Nephron (organoid): ENCODE measurements at regions not wholly inside any gene's neighbourhood (a gene's known extent, or its start where the extent isn't known, plus 50 kb on each side); places are given as distances from the start of the nearest gene placed in this dataset.
"Not testable (repeated sequence)": the region's sequence is repeated elsewhere in the genome, so short reads cannot be mapped to it uniquely, and the experiment has no call there.

Experiments used
- H3K27ac Mint-ChIP-seq, 3 experiments: 2 replicates each; pipeline ENCODE4 v1.8.0; 2020; ENCODE audit warnings: mixed read lengths in 3 of 3, mild to moderate bottlenecking in 2 of 3, moderate library complexity in 1 of 3
- H3K27me3 Mint-ChIP-seq: 2 replicates; pipeline ENCODE4 v1.8.0; 2021; ENCODE audit warnings: low read depth, mild to moderate bottlenecking, moderate library complexity, mixed read lengths
- H3K36me3 Mint-ChIP-seq: 2 replicates; pipeline ENCODE4 v1.8.0; 2020; ENCODE audit warnings: low read depth, mixed read lengths
- H3K4me1 Mint-ChIP-seq: 2 replicates; pipeline ENCODE4 v1.8.0; 2020; ENCODE audit warnings: mixed read lengths
- H3K4me3 Mint-ChIP-seq, 3 experiments: 2 replicates each; pipeline ENCODE4 v1.8.0; 2020; ENCODE audit warnings: mild to moderate bottlenecking in 3 of 3, mixed read lengths in 3 of 3, moderate library complexity in 2 of 3
- H3K9me3 Mint-ChIP-seq: 2 replicates; pipeline ENCODE4 v1.8.0; 2020; ENCODE audit warnings: mixed read lengths
- CTCF ChIP-seq, 3 experiments: fragments of 200-600 bp; sonication (generic); IDR thresholded peaks; one replicate each; pipeline ENCODE4 v1.5.0; 2021; ENCODE audit warnings: antibody characterized with exemption in 3 of 3; ENCODE audit not compliant: unreplicated experiment in 3 of 3

DNA sequence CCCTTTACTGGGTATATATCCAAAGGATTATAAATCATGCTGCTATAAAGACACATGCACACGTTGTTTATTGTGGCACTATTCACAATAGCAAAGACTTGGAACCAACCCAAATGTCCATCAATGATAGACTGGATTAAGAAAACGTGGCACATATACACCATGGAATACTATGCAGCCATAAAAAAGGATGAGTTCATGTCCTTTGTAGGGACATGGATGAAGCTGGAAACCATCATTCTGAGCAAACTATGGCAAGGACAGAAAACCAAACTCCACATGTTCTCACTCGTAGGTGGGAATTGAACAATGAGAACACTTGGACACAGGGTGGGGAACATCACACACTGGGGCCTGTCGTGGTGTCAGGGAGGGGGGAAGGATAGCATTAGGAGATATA is 59.2 kb downstream of the CXorf49B start:
- not testable (repeated sequence) for H3K4me3 Mint-ChIP-seq, H3K27ac Mint-ChIP-seq, H3K27me3 Mint-ChIP-seq, H3K4me1 Mint-ChIP-seq, H3K36me3 Mint-ChIP-seq
- H3K9me3 Mint-ChIP-seq = peaks cover 29% of the 10 kb centered on the region

DNA sequence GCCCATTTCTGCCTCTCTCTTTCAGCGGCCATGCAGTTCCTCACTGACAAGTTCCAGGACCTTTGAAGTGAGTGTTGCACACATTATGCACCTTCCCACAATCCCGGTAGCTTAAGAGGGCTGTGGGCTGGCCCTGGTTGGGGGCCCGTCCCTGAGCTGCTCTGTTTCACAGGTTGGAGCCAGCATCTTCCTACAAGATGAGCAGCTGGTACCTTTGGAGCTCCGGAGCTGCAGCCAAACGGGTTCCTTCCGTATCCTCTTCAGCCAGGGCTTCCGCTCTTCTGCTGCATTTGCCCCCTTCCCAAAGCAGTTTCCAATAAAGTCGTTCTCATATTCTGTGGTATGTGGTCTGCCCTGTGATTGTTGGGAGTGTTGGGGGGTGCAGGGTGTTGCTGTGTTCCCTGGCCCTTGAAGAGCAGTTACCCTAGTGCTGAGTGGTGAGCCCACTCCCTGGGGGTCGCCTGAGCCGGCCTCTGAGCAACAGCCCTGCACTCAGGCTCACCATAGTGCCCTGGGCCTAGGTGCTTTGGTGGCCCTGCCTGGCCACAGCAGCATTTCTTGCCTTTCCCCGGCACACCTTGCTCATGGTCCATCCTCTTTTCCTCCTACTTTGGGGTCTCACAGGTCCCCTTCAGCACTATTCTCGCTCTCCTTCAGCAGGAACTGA is 60.4 kb downstream of the CXorf49B start:
- Mint-ChIP-seq H3K36me3 (no peaks in the 10 kb centered on the region), H3K4me1 (no peaks in the 10 kb centered on the region), H3K4me3 (no peak overlapping the region), H3K27ac (no peak overlapping the region), H3K27me3 (peaks cover 7% of the 10 kb centered on the region), H3K9me3 (peaks cover 22% of the 10 kb centered on the region)
- TF ChIP-seq CTCF (IDR thresholded peaks at IDR 0.05; ENCODE audit: unreplicated experiment in 3 of 3) = no peak

- no peaks in the 10 kb centered on the region for H3K36me3 Mint-ChIP-seq
- peaks cover 33% of the 10 kb centered on the region for H3K9me3 Mint-ChIP-seq
- no peak overlapping the region for H3K4me3 Mint-ChIP-seq
- no peak for TF ChIP-seq CTCF (IDR thresholded peaks at IDR 0.05; ENCODE audit: unreplicated experiment in 3 of 3)
- peaks cover 4% of the 10 kb centered on the region for H3K4me1 Mint-ChIP-seq
- no peak overlapping the region for H3K27ac Mint-ChIP-seq
- H3K27me3 Mint-ChIP-seq = peaks cover 7% of the 10 kb centered on the region
Observed at GRCh38 chrX:71828086-71828485, 64.9 kb downstream of the CXorf49B start.

DNA sequence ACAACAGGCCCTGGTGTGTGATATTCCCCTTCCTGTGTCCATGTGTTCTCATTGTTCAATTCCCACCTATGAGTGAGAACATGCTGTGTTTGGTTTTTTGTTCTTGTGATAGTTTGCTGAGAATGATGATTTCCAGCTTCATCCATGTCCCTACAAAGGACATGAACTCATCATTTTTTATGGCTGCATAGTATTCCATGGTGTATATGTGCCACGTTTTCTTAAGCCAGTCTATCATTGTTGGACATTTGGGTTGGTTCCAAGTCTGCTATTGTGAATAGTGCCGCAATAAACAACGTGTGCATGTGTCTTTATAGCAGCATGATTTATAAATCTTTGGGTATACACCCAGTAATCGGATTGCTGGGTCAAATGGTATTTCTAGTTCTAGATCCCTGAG is 72.6 kb upstream of the NHSL2 start:
- H3K27ac Mint-ChIP-seq, H3K36me3 Mint-ChIP-seq, H3K4me1 Mint-ChIP-seq, H3K4me3 Mint-ChIP-seq, H3K27me3 Mint-ChIP-seq: not testable (repeated sequence)
- H3K9me3 Mint-ChIP-seq = peaks cover 28% of the 10 kb centered on the region

DNA sequence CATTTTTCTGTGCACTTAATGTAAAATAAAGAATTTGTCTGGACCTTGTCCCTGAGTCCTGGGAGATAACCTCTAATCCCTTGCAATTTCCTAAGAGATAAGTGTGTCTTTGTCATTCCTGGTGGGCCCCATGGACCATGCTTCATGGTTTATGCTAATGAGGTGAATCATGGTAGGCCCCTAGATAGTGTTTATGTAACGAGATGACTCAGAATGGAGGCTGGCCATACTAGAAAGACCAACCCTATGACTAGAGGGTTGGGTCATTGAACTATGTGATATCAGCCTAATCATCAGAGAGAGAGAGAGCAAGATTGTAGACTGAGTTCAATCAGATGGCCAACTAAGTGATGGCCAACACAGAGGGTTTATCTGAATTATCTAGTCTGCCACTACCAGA is 64.2 kb upstream of the NHSL2 start:
- Mint-ChIP-seq H3K4me1 (no peaks in the 10 kb centered on the region), H3K27me3 (peaks cover 6% of the 10 kb centered on the region), H3K9me3 (peaks cover 22% of the 10 kb centered on the region), H3K36me3 (no peaks in the 10 kb centered on the region), H3K4me3 (no peak overlapping the region), H3K27ac (no peak overlapping the region)
- TF ChIP-seq CTCF (IDR thresholded peaks at IDR 0.05; ENCODE audit: unreplicated experiment in 3 of 3) = no peak

DNA sequence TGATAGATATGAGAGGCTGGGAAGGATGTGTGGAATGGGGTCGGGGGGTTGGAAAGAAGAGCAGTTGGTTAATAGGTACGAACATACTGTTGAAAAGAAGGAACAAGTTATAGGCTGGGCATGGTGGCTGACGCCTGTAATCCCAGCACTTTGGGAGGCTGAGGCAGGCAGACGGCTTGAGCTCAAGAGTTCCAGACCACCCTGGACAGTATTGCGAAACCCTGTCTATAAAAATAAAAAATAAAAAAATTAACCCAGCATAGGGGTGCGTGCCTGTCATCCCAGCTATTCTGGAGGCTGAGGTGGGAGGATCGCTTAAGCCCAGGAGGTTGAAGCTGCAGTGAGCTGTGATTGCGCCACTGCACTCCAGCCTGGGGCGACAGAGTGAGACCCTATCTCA is 58.5 kb upstream of the NHSL2 start:
- peaks cover 6% of the 10 kb centered on the region for H3K27me3 Mint-ChIP-seq
- no peak for TF ChIP-seq CTCF (IDR thresholded peaks at IDR 0.05; ENCODE audit: unreplicated experiment in 3 of 3)
- H3K36me3 Mint-ChIP-seq = no peaks in the 10 kb centered on the region
- H3K9me3 Mint-ChIP-seq = peaks cover 23% of the 10 kb centered on the region
- no peaks in the 10 kb centered on the region for H3K4me1 Mint-ChIP-seq
- no peak overlapping the region for H3K4me3 Mint-ChIP-seq
- no peak overlapping the region for H3K27ac Mint-ChIP-seq

GRCh38 chrX:71859637-71860036 is 51.0 kb upstream of the NHSL2 start:
- no peaks in the 10 kb centered on the region for H3K36me3 Mint-ChIP-seq
- no peak overlapping the region for H3K27ac Mint-ChIP-seq
- no peaks in the 10 kb centered on the region for H3K27me3 Mint-ChIP-seq
- TF ChIP-seq CTCF (IDR thresholded peaks at IDR 0.05; ENCODE audit: unreplicated experiment in 3 of 3) = peak; percentile 35 to 57 (median 50)
- H3K4me3 Mint-ChIP-seq = no peak overlapping the region
- H3K9me3 Mint-ChIP-seq = peaks cover 21% of the 10 kb centered on the region
- no peaks in the 10 kb centered on the region for H3K4me1 Mint-ChIP-seq
